SK-N-DZ (cell line): ENCODE measurements at regions not wholly inside any gene's neighbourhood (a gene's known extent, or its start where the extent isn't known, plus 50 kb on each side); places are given as distances from the start of the nearest gene placed in this dataset.

ENCODE experiments used
- DNase-seq: peaks from one replicate; pipeline ENCODE4 v3.0.0-alpha.2; 2015; ENCODE audit warnings: low spot score

- DNase-seq = no peak
Observed at GRCh38 chr18:67380867-67381266, 135.7 kb downstream of the DSEL start.

- DNase-seq = no peak
Observed at GRCh38 chr18:67379981-67380380, 136.5 kb downstream of the DSEL start.

GRCh38 chr18:67376372-67376771 lies 140.1 kb downstream of the DSEL start:
- DNase-seq = no peak

GRCh38 chr18:67373636-67374035 lies 142.9 kb downstream of the DSEL start:
- DNase-seq = no peak

- DNase-seq = no peak
Observed at GRCh38 chr18:67367540-67367939, 149.0 kb downstream of the DSEL start.

GRCh38 chr18:67363694-67364093 lies 152.8 kb downstream of the DSEL start:
- no peak for DNase-seq

GRCh38 chr18:67362906-67363305 lies 153.6 kb downstream of the DSEL start:
- DNase-seq = no peak

- DNase-seq = no peak
Observed at GRCh38 chr18:67359873-67360838, 156.4 kb downstream of the DSEL start.

- DNase-seq = no peak
Observed at GRCh38 chr18:67358947-67359346, 157.6 kb downstream of the DSEL start.

- no peak for DNase-seq
Observed at GRCh38 chr18:67354692-67355091, 161.8 kb downstream of the DSEL start.

- DNase-seq = no peak
Observed at GRCh38 chr18:67354091-67354490, 162.4 kb downstream of the DSEL start.

GRCh38 chr18:67347438-67347837 lies 169.1 kb downstream of the DSEL start:
- DNase-seq = no peak

- no peak for DNase-seq
Observed at GRCh38 chr18:67342159-67342558, 174.4 kb downstream of the DSEL start.

GRCh38 chr18:67337696-67338095 lies 178.8 kb downstream of the DSEL start:
- no peak for DNase-seq

- no peak for DNase-seq
Observed at GRCh38 chr18:67331857-67332256, 184.7 kb downstream of the DSEL start.

GRCh38 chr18:67319109-67319508 lies 197.4 kb downstream of the DSEL start:
- no peak for DNase-seq

- no peak for DNase-seq
Observed at GRCh38 chr18:67318651-67319050, 197.9 kb downstream of the DSEL start.

- no peak for DNase-seq
Observed at GRCh38 chr18:67310826-67311225, 205.7 kb downstream of the DSEL start.

- no peak for DNase-seq
Observed at GRCh38 chr18:67308819-67309218, 207.7 kb downstream of the DSEL start.

GRCh38 chr18:67305466-67305865 lies 211.1 kb downstream of the DSEL start:
- DNase-seq = no peak

- DNase-seq = no peak
Observed at GRCh38 chr18:67302043-67302442, 214.5 kb downstream of the DSEL start.

- no peak for DNase-seq
Observed at GRCh38 chr18:67301592-67301991, 214.9 kb downstream of the DSEL start.

- DNase-seq = peak; percentile 12
Observed at GRCh38 chr18:67300498-67300897, 216.0 kb downstream of the DSEL start.
